Erythroblast (primary cell): ENCODE measurements at regions not wholly inside any gene's neighbourhood (a gene's known extent, or its start where the extent isn't known, plus 50 kb on each side); places are given as distances from the start of the nearest gene placed in this dataset.

Source experiments
- GATA1 ChIP-seq: IDR thresholded peaks from 2 replicates; pipeline ENCODE4 v1.6.1; 2011; ENCODE audit warnings: low read depth, mild to moderate bottlenecking, control low read depth, low read length, moderate library complexity
- POLR2A ChIP-seq: IDR thresholded peaks from 2 replicates; pipeline ENCODE4 v1.6.1; 2011; ENCODE audit warnings: mild to moderate bottlenecking, low read length

DNA sequence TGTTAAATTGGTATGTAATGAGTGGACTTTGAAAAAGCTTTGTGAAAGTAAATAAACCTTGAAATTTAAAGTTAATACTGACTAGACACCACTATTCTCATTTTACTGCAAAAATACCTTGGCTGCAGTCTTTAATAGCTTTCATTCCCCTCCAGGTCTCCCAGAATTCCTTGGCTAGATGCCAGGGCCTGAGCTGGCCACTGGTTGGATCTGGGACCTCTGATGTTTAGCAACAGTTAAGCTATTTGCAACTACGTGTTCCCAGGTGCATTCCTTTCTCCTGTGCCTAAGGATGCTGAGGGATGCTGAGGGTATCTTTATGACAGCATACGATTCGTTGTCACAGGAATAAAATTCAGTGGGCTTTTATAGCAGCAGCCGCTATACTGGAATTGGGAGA is 938.7 kb downstream of the TTLL7 start:
- TF ChIP-seq POLR2A (no peak), GATA1 (no peak)
